HG02610 (cell line): ENCODE measurements at regions not wholly inside any gene's neighbourhood (a gene's known extent, or its start where the extent isn't known, plus 50 kb on each side); places are given as distances from the start of the nearest gene placed in this dataset.

Source experiments
- ATAC-seq: cut with Tn5 transposase; IDR thresholded peaks from one replicate; pipeline ENCODE4 v1.9.1; 2021; ENCODE audit warnings: mild to moderate bottlenecking, moderate library complexity; ENCODE audit not compliant: unreplicated experiment

DNA sequence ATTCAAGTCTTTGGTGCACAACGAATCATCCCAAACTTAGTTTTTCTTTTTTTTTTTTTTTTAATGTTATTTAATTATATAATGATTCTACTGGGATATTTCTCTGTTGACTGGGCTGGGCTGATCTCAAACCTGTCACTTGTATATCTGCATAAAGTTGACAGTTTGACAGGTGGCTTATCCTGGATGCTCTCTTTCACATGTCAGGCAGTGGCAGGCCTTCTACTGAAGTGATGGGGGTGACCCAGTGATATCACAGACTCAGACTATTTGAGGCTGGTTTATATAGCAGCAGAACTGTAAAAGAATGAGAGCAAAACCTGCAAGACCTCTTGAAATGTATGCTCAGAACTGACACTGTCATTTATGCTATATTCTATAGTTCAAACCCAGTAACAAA, 1813.5 kb upstream of the CDH6 start:
- ATAC-seq = no peak

DNA sequence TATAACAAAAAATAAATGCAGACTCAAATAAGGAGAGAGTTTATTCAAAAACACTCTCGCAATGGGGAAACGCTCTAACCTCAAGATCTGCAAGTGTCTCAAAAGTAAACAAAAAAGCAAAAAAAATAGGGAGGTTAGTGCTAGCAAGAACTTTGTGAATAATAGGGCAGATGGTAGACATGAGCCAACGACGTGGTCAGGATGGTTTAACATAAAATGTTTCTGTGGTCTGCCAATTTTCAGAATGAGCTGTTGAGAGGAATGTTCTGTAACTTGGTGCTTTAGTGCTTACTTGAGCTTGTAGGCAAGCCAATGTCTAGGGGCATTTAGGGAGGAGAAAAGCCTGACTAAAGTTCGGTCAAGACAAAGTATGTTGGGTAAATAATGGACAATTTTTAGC, 1813.9 kb upstream of the CDH6 start:
- ATAC-seq = no peak

DNA sequence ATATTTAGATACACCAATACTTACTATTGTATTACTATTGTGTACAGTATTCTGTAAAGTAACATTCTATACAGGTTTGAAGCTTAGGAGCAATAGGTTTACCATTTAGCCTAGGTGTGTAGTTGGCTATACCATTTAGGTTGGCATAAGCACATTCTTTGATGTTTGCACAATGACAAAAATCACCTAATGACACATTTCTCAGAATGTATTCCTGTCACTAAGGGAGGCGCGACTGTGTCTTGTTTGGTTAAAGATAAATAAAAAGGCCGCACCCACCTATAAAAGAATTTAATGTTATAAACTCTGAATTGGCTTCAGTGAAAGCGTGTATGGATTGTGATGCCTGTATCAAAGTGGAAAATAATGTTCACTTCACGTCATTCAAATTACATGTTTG, 1815.4 kb upstream of the CDH6 start:
- ATAC-seq = no peak

DNA sequence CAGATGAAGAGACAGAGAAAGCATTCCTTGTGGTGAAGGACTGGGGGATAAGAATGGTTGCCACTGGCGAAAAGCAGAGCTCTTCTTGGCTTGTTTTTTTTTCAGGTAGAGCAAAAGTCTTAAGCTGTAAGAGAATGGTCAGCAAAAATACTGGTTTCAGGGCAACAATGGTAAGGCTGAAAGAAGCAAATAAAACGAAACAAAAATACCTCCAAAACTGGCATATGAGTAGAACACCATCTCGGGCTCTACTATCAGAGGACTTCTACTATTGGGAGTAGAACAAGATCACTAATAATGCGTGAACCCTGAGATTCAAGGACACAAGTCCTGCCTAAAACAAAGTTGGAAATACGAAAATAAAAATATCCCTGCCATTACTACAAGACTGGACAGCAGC, 1823.2 kb upstream of the CDH6 start:
- ATAC-seq = no peak

DNA sequence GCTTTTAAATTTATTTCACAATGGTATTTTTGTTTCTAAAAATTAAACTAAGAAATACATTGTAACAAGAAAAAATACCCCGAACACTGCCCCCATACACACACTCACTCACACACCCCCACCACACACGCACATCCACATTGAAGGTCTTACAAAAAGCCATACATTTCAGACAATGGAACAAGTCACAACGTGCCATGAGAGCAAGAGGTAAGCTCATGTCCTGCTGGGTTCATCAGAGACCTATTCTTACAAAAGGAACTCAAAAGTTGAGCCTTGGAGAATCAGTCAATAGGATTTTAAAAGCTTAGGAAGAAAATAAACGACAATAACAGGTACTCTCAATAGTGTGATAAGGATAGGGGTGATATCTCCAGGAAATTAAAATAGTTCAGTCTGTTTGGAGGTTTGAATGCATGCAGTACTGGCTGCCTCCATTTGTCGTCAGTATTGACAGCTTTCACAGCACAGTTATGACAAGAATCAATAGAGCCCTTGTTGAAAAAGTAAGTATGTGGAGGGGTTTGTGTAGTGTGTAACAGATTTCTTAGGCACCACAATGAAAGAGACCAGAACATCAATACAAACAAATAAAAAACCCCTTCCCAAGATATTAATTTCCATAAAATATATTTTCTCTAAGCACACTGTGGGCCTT, 1826.2 kb upstream of the CDH6 start:
- no peak for ATAC-seq

GRCh38 chr5:29351170-29351569, 1842.3 kb upstream of the CDH6 start:
- no peak for ATAC-seq

- ATAC-seq = no peak
Measured at GRCh38 chr5:29337030-29337429, 1856.5 kb upstream of the CDH6 start.

GRCh38 chr5:29321591-29321990, 1871.9 kb upstream of the CDH6 start:
- no peak for ATAC-seq

GRCh38 chr5:29309359-29309758, 1884.1 kb upstream of the CDH6 start:
- no peak for ATAC-seq

GRCh38 chr5:29307478-29307877, 1886.0 kb upstream of the CDH6 start:
- no peak for ATAC-seq

GRCh38 chr5:29304545-29304944, 1888.9 kb upstream of the CDH6 start:
- no peak for ATAC-seq

DNA sequence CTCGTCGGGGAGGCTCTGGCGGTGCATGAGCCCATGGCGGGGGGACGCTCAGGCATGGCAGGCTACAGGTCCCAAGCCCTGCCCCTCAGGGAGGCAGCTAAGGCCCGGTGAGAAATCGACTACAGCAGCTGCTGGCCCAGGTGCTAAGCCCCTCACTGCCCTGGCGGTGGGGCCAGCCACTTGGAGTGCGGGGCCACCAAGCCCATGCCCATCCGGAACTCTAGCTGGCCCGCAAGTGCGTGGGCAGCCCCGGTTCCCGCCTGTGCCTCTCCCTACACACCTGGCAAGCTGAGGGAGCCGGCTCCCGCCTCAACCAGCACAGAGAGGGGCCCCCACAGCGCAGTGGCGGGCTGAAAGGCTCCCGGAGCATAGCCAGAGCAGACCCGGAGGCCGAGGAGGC, 1896.9 kb upstream of the CDH6 start:
- no peak for ATAC-seq

DNA sequence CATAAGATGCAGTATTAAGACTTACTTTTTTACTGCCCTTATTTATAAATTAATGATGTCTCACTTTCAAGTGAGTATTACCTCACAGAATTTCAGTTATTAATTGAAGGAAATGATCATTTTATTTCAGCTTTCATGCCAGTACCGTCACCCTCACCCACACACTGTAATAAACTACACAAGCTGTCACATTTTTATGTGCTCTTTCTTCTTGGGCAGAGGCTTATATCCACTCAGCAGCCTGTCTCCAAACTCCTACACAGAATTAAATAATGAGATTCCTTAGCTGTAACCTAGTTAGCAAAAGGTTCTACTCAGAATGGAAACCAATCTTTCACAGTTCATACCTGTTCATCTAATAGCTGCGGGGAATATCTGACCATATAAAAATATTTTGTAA, 1915.8 kb upstream of the CDH6 start:
- no peak for ATAC-seq

DNA sequence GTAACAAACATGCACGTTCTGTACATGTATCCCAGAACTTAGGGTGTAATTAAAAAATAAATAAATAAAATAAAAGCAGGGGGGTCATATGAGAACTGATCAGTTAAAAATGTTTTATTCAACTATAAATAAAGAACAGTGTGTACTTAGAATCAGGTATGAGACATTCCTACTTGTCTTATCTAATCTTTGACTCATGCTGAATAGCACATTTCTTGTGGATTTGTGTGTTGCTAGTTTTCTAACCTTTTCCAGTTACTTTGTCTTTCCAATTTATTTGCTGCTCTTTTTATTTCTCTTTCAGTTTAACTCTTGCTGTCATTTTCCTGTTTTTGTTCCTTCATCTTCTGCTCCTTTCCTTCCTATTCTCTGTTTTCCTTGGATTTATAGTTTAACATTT, 1917.1 kb upstream of the CDH6 start:
- no peak for ATAC-seq

DNA sequence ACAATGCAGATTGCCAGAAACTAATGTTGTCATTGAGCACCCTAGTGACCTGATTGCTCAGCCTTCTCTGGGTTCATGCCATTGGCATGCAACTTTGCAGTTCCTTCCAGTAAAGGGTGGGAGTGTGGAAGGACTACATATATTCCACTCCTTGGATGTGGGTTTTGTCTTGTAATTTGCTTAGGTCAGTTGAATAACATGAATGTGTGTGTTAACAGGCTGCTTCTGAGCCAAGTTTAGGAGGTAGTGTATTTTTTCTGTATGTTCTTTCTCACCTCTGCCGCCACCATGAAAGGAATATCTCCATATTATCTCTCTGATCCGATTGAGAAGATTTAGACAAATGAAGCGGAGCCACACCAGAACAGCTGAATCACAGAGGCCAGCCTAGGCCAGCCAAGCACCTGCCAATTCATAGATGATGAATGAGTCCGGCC, 1929.6 kb upstream of the CDH6 start:
- no peak for ATAC-seq

- no peak for ATAC-seq
Measured at GRCh38 chr5:29262339-29263123, 1931.0 kb upstream of the CDH6 start.

- no peak for ATAC-seq
Measured at GRCh38 chr5:29261213-29261612, 1932.3 kb upstream of the CDH6 start.

- ATAC-seq = no peak
Measured at GRCh38 chr5:29252390-29252789, 1941.1 kb upstream of the CDH6 start.

DNA sequence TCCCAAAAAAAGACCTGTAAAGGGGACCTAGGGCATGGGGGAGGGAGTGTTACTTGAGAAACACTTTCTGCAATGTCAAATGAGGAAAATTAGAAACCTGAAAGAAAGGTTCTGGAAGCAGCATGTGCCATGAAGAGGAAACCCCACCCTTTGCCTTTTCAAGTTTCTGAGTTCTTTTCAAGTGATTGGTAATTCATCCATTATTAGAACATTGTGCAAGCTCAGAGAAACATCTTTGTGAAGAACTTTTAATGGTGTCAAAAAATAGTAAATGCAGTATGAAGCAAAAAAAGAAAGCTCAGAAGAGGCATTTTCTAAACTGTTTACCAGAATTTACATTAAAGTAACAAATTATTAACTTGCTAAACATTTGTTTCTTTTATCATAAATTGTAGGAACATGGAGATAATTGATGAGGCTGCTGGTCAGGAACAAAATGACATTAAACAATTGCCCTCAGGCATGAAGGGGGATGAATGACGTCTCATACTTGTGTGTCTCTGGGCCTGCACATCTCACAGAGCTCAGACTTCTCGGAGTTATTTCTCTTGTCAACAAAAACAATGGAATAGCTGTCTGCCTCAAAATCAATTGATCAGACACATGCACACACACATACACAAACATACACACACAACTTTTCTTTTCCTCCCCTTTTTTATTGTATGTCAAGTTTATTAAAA, 1946.0 kb upstream of the CDH6 start:
- no peak for ATAC-seq

GRCh38 chr5:29240379-29240778, 1953.1 kb upstream of the CDH6 start:
- ATAC-seq = no peak

DNA sequence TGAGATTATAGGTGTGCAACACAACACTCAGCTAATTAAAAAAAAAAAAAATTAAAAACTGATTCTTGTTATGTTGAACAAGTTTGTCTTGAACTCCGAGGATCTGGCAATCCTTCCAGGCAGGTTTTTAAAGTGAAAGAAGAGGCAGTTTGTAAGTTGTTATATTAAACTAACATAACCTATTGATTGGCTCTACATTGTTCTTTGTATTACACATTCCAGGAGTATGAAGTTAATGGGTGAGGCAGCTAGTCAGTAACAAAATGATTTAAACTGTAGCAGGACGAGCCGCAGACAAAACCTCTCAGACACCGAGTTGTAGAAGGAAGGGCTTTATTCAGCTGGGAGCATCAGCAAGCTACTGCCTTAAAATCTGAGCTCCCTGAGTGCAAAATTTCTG, 1953.9 kb upstream of the CDH6 start:
- ATAC-seq = no peak

GRCh38 chr5:29238115-29238514, 1955.4 kb upstream of the CDH6 start:
- ATAC-seq = no peak
